Suprapubic skin (tissue), 3 donors: ENCODE measurements at regions not wholly inside any gene's neighbourhood (a gene's known extent, or its start where the extent isn't known, plus 50 kb on each side); places are given as distances from the start of the nearest gene placed in this dataset.

Experiments used
- CTCF ChIP-seq, 2 donors: fragments of 200-600 bp in 1 of 2; fragments of 450-650 bp in 1 of 2; sonication (generic) in 1 of 2; IDR thresholded peaks; one replicate each; pipeline ENCODE4 v1.5.1; 2016 to 2019; ENCODE audit warnings: antibody characterized with exemption in 2 of 2, mild to moderate bottlenecking in 1 of 2, moderate library complexity in 1 of 2
- POLR2A ChIP-seq, 2 donors: fragments of 450-650 bp; IDR thresholded peaks; one replicate each; pipeline ENCODE4 v1.6.1; 2017; ENCODE audit warnings: antibody characterized with exemption in 2 of 2, mild to moderate bottlenecking in 2 of 2, moderate library complexity in 2 of 2

GRCh38 chr10:121231079-121231478 is 367.2 kb downstream of the FGFR2 start:
- no peak for TF ChIP-seq POLR2A (IDR thresholded peaks at IDR 0.05)
- no peak for TF ChIP-seq CTCF (IDR thresholded peaks at IDR 0.05)
